ENCODE measurements at regions not wholly inside any gene's neighbourhood (a gene's known extent, or its start where the extent isn't known, plus 50 kb on each side); places are given as distances from the start of the nearest gene placed in this dataset.

DNA sequence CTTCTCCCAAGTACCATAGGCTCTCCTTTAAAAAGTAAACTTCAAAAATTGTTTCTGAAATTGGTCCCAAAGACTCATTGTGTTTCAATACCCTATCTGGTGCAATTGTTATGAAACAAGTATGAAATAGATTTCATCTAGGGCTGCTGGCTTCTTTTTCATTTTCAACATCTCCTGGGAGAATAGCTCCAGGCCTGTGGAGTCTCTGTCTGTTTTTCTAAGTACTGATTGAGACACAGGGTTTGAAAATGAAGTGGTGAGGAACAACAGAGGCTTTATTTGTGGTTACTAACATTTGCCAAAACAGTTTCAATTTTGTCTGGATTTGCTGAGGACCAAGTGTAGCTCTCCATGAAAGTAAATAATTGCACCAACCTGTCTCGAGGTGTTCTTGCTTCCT, 315.9 kb upstream of the LRATD1 start:
- no peak for DNase-seq (ENCODE audit: low read depth, low spot score)
- H3K27me3 ChIP-seq (ENCODE audit: control insufficient read depth in 2 of 2, insufficient read depth in 2 of 2, low read length in 2 of 2) = no peaks in the 10 kb centered on the region
- no peaks in the 10 kb centered on the region for H3K79me2 ChIP-seq (ENCODE audit: control insufficient read depth, insufficient read depth, low read length)
- no peak overlapping the region for H3K9ac ChIP-seq (replicated peaks; ENCODE audit: extremely low read depth, insufficient read depth, low read length)
- no peaks in the 10 kb centered on the region for H3K36me3 ChIP-seq (ENCODE audit: control insufficient read depth in 2 of 2, extremely low read depth in 1 of 2, insufficient read depth in 2 of 2, low read length in 2 of 2)
- no peak for TF ChIP-seq MAX (IDR thresholded peaks at IDR 0.05; ENCODE audit: insufficient read depth, insufficient read length)
- TF ChIP-seq JUN (IDR thresholded peaks at IDR 0.05; ENCODE audit: borderline replicate concordance, insufficient read depth, insufficient read length, low read depth) = no peak
- TF ChIP-seq MYC (IDR thresholded peaks at IDR 0.05; ENCODE audit: low read depth, low read length) = no peak
- TF ChIP-seq EZH2 (IDR thresholded peaks at IDR 0.05; ENCODE audit: borderline replicate concordance, low read depth, low read length, severe bottlenecking) = no peak
- no peak for TF ChIP-seq GATA2 (IDR thresholded peaks at IDR 0.05; ENCODE audit: insufficient read depth, insufficient read length, low read depth, low read length)
- no peak for TF ChIP-seq FOS (IDR thresholded peaks at IDR 0.05; ENCODE audit: borderline replicate concordance, insufficient read depth, low read length)
- no peak for TF ChIP-seq CTCF (IDR thresholded peaks at IDR 0.05; ENCODE audit: extremely low read depth in 1 of 2, insufficient read depth in 1 of 2, low read depth in 1 of 2, low read length in 2 of 2)
- TF ChIP-seq POLR2AphosphoS5 (IDR thresholded peaks at IDR 0.05; ENCODE audit: insufficient read depth, low read depth, low read length) = no peak
- ChIA-PET POLR2A (no interaction called here), CTCF (no interaction called here)
- no peaks in the 10 kb centered on the region for H3K4me1 ChIP-seq (ENCODE audit: control insufficient read depth, extremely low read depth, insufficient read depth, low read length)
- FAIRE-seq = no peak
- no peak overlapping the region for H3K27ac ChIP-seq (ENCODE audit: insufficient read depth, low read depth, low read length)
- no peak overlapping the region for H3K4me2 ChIP-seq (ENCODE audit: insufficient read depth, low read length)
- BruUV-seq (replicated peaks) = no TSS peak
- dilution Hi-C loops (cut with MboI; ENCODE audit: extremely low pct_ligation_motif_present, low sequenced_read_pairs) = no loop called here
- H3K9me1 ChIP-seq (replicated peaks; ENCODE audit: control insufficient read depth, extremely low read depth, insufficient read depth, low read length) = no peaks in the 10 kb centered on the region
- H3K4me3 ChIP-seq (replicated peaks in 1 of 3; ENCODE audit: insufficient read depth in 1 of 3, low read depth in 1 of 3, low read length in 3 of 3) = no peak overlapping the region
- no peaks in the 10 kb centered on the region for H4K20me1 ChIP-seq (replicated peaks; ENCODE audit: control insufficient read depth, extremely low read depth, insufficient read depth, low read length)
- intact Hi-C loops (cut with micrococcal nuclease) = no loop called here
- H2AFZ ChIP-seq (ENCODE audit: low read depth, low read length) = no peak overlapping the region
- H3K9me3 ChIP-seq (replicated peaks; ENCODE audit: control insufficient read depth, insufficient read depth, low read length) = peaks cover 4% of the 10 kb centered on the region

Measured in endothelial cell of umbilical vein (primary cell).